Femur (tissue), 1 donor: ENCODE measurements at regions not wholly inside any gene's neighbourhood (a gene's known extent, or its start where the extent isn't known, plus 50 kb on each side); places are given as distances from the start of the nearest gene placed in this dataset.
"Not testable (repeated sequence)": the region's sequence is repeated elsewhere in the genome, so short reads cannot be mapped to it uniquely, and the experiment has no call there.

Source experiments
- DNase-seq: peaks from one replicate; pipeline ENCODE4 v3.0.0-alpha.2; 2017

GRCh38 chr7:145252031-145252430 is 416.2 kb upstream of the TPK1 start:
- no peak for DNase-seq

- no peak for DNase-seq
Observed at GRCh38 chr7:145224775-145225174, 388.9 kb upstream of the TPK1 start.

GRCh38 chr7:145219461-145219860 is 383.6 kb upstream of the TPK1 start:
- DNase-seq = no peak

- no peak for DNase-seq
Observed at GRCh38 chr7:145216866-145217265, 381.0 kb upstream of the TPK1 start.

GRCh38 chr7:145212050-145212449 is 376.2 kb upstream of the TPK1 start:
- peak; percentile 15 for DNase-seq

- DNase-seq = no peak
Observed at GRCh38 chr7:145211211-145211610, 375.4 kb upstream of the TPK1 start.

DNA sequence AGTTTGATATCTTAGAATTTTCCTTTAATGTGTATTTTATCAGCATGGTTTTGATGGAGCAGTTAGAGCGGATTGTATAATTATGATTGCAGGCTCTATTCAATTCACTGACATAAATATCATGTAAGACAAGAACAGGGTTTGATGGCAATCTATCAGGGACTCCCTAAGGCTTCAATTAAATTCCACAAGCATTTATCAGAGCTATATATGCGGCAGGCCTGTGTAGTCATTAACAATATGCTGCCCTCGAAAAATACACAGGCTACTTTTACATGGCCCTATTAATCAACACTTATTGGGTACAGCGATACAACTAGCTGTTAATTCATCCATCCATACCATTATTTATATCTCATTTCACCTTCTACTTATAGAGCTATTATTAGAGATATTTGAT is 358.1 kb upstream of the TPK1 start:
- DNase-seq = no peak

- no peak for DNase-seq
Observed at GRCh38 chr7:145184956-145185355, 349.1 kb upstream of the TPK1 start.

DNA sequence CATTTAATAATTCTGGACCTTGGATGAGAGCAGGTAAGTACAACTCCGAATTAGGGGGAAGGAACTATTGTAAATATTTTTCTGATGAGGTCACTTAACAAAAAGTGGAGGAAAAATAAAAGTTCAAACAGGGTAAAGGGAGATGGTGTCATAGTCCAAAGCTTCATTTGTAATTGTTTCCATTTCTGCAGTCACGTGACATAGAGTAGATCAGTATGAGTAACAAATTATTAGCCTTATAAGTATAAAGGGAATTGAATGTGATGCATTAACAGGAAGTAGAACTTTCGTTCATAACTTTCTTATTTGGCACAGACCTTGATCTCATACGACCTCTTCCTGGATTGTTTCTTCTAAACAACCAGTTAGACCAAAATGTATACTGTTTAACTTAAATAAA is 347.2 kb upstream of the TPK1 start:
- no peak for DNase-seq

GRCh38 chr7:145175366-145175765 is 339.5 kb upstream of the TPK1 start:
- DNase-seq = no peak

- no peak for DNase-seq
Observed at GRCh38 chr7:145169908-145170307, 334.1 kb upstream of the TPK1 start.

GRCh38 chr7:145168879-145169278 is 333.0 kb upstream of the TPK1 start:
- DNase-seq = no peak

DNA sequence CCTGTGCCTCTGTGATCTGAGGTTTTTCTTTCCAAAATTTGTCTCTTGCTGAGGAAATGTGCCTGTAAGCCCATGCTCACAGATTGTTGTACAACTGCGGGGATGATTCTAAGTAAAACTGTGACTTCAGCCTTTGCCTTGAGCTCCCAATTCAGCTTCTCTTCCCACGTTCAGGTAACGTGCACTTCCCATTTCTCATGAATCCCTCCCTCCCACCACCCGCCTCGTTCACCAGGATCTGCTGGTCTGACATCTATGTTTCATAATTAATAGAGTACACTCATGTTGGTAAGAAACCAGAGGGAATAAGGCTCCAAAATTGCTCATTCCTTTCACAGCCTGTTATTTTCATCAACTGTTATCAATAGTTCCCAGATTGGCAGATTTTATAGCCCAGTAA is 332.6 kb upstream of the TPK1 start:
- DNase-seq = no peak

GRCh38 chr7:145156834-145157233 is 321.0 kb upstream of the TPK1 start:
- no peak for DNase-seq

DNA sequence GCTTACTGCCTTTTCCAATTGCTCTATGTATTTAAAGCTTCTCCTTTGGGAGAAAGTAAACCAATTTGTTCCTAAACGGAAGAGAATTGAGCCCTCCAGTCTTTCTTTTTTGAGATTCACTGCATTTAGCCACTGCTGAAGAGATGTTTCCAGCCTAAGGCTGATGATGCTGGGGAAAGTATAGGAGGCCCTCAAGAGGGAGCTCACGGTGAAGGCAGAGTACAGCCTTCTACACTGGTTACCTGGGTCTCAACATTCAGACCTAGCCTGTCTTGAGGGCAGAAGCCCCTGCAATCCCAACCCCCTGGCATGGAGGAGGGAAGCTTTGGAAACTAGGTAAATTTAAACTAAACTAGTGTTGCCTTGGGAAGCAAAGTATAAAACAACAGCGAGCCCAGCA is 316.7 kb upstream of the TPK1 start:
- DNase-seq = no peak

GRCh38 chr7:145151676-145152075 is 315.8 kb upstream of the TPK1 start:
- DNase-seq = peak; percentile 27

- no peak for DNase-seq
Observed at GRCh38 chr7:145147865-145148264, 312.0 kb upstream of the TPK1 start.

- no peak for DNase-seq
Observed at GRCh38 chr7:145143685-145144084, 307.8 kb upstream of the TPK1 start.

DNA sequence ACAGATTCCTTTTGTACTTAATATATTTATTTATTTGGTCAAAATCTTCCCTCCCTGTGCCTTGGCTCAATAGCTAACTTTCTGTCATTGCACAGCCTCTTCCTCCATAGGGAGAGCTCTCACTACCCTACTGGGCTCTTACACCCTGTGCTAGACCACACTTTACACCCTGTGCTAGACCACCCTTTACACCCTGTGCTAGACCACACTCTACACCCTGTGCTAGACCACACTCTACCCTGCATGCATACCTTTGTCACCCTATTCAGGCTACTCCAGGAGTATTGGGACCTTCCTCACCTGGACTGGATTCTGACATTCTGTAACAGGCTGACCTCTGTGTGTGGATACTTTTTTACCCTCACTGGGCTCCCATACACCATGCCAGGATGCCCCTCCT is 298.5 kb upstream of the TPK1 start:
- DNase-seq = no peak

GRCh38 chr7:145123502-145123901 is 287.6 kb upstream of the TPK1 start:
- DNase-seq = no peak

DNA sequence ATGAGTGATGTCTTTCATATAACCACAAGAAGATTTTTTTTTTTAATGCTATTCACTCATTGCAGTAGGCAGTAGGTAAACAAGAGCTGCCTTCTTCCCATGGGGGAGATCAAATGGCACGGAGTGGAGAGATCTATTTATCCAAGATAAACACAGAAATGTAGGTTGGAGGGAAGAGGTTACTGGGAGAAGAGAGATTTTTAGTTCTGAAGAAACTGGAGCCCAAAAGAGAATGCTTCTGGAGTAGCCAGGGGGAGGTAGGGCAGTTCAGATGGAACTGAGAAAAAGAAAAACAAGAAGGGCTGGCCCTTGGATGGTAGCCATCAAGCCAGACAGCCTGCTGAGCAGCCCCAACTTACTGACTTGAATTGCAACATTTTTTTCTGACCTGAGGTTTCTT is 270.1 kb upstream of the TPK1 start:
- DNase-seq = peak; percentile 23

- no peak for DNase-seq
Observed at GRCh38 chr7:145105561-145105960, 269.7 kb upstream of the TPK1 start.

DNA sequence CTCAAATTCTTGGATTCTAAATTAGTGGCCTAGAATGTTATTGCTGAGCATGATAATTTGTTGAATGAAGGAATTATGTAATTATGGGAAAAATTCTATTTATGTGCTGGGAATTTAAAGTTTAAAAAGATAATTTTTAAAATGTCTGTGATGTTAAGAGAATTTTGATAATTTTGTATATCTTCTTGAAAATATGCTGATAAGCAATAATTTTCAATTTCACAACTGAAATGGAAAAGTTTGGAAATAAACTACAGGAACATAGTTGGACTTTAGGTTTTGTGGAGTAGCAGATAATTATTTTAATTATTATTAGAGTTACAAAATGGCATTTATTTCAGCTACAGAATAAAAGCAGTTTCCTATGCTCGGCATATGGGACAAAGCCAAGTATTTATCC is 268.5 kb upstream of the TPK1 start:
- DNase-seq = no peak

- not testable (repeated sequence) for DNase-seq
Observed at GRCh38 chr7:145102199-145102598, 266.3 kb upstream of the TPK1 start.

DNA sequence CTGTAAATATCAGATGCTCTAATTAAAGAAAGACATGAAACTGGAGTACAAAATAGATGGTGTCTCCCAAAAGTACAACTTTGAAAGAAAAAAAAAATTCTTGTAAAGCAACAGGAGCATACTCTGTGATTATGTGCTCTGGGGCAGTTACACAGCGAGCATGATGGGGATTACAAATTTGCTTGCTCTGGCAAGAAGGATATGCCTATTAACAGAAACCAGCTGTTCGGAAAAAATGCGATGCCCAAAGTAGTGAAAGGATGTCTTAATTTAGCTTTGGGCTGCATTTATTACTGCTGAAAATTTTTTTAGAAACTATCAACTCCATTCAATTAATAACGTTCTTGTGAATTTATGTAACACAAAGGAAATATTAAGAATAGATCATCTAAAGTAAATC is 256.9 kb upstream of the TPK1 start:
- no peak for DNase-seq

GRCh38 chr7:145088111-145088745 is 252.4 kb upstream of the TPK1 start:
- no peak for DNase-seq
